Keratinocyte (primary cell): ENCODE measurements at regions not wholly inside any gene's neighbourhood (a gene's known extent, or its start where the extent isn't known, plus 50 kb on each side); places are given as distances from the start of the nearest gene placed in this dataset.
A peak's percentile ranks its signal among the peaks of the same experiment; 100 is the strongest.

Experiments
- CTCF ChIP-seq, 3 experiments: IDR thresholded peaks in 1 of 3; conservative IDR thresholded peaks in 1 of 3; optimal IDR thresholded peaks in 1 of 3; 2 replicates in 2 of 3; 3 replicates in 1 of 3; pipeline versions ENCODE3 to v1.5.1; 2011; ENCODE audit warnings: low read length in 3 of 3, mild to moderate bottlenecking in 3 of 3, moderate library complexity in 2 of 3, control low read depth in 1 of 3, inconsistent platforms in 1 of 3; ENCODE audit not compliant: insufficient read depth in 2 of 3; ENCODE audit errors: extremely low read depth in 1 of 3
- EZH2 ChIP-seq: IDR thresholded peaks from one replicate; pipeline ENCODE4 v1.6.1; 2012; ENCODE audit warnings: inconsistent platforms, mild to moderate bottlenecking, low read length, moderate library complexity

DNA sequence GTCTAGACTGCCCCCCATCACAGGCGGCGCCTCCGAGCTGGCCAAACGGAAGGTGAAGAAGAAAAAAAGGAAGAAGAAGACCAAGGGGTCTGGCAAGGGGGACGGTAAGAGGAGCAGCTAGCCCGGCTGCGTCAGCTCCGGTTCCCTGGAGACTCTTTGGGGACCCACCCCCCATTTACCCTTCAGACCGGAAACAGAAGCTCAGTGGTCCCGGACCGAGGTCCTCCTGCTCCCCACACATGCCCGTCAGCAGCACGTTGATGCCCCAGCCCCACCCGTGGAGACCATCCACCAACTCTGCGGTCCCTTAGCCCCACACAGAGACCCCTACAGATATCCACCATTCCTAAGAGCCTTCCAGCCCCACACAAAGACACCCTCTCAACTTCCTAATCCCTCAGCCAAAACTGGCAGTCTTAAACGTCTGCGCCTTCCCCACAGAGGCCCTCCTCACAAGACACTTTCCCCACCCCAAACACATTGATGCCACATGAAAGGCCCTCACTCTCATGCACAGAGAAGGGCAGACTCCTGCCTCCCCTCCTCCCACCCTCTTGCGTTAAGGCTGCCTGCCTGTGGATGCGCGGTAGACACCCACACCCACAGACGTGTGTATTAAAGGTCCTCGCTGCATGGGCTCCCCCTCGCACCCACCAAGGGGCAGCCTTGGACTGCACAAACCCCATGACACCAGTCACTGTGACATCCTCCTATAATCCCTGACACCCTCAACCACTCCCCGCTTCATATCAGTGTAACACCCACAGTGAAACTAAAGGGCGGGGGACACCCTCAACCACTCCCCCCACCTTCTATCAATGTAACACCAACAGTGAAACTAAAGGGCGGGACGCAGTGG, 58.2 kb upstream of the RPH3AL start:
- TF ChIP-seq CTCF (optimal IDR thresholded peaks at IDR 0.05 in 1 of 3, IDR thresholded peaks at IDR 0.05 in 1 of 3, conservative IDR thresholded peaks at IDR 0.05 in 1 of 3; ENCODE audit: extremely low read depth in 1 of 3, insufficient read depth in 2 of 3, low read length in 3 of 3) (peak in 2 of 3 experiments; percentile 12 to 41), EZH2 (no peak)
